ENCODE measurements at regions not wholly inside any gene's neighbourhood (a gene's known extent, or its start where the extent isn't known, plus 50 kb on each side); places are given as distances from the start of the nearest gene placed in this dataset.

GRCh38 chr1:188188317-188188716, 1359.6 kb downstream of the PLA2G4A start:
- no peak for ATAC-seq

GRCh38 chr1:188194916-188195315, 1366.2 kb downstream of the PLA2G4A start:
- ATAC-seq (no peak), DNase-seq (no peak)

More at GRCh38 chr1:188188317-188188716, 1359.6 kb downstream of the PLA2G4A start:
- DNase-seq = no peak

GRCh38 chr1:188218289-188218688, 1389.5 kb downstream of the PLA2G4A start:
- DNase-seq (no peak), ATAC-seq (no peak)

GRCh38 chr1:188220051-188220450, 1391.3 kb downstream of the PLA2G4A start:
- ATAC-seq (no peak), DNase-seq (no peak)

- DNase-seq (no peak), ATAC-seq (no peak)
These were observed 1395.5 kb downstream of the PLA2G4A start for GRCh38 chr1:188224263-188224662.

- DNase-seq = no peak
- ATAC-seq = no peak
These were observed 1397.2 kb downstream of the PLA2G4A start for GRCh38 chr1:188225975-188226374.

- DNase-seq (no peak), ATAC-seq (no peak)
These were observed 1399.9 kb downstream of the PLA2G4A start for GRCh38 chr1:188228623-188229022.

GRCh38 chr1:188237573-188238348, 1409.0 kb downstream of the PLA2G4A start:
- ATAC-seq = no peak
- no peak for DNase-seq

- ATAC-seq (no peak), DNase-seq (no peak)
These were observed 1412.1 kb downstream of the PLA2G4A start for GRCh38 chr1:188240772-188241406.

- ATAC-seq (no peak), DNase-seq (no peak)
These were observed 1412.9 kb downstream of the PLA2G4A start for GRCh38 chr1:188241629-188242028.

- ATAC-seq = no peak
- no peak for DNase-seq
These were observed 1414.7 kb downstream of the PLA2G4A start for GRCh38 chr1:188243456-188243855.

- no peak for DNase-seq
- no peak for ATAC-seq
These were observed 1415.9 kb downstream of the PLA2G4A start for GRCh38 chr1:188244681-188245080.

- ATAC-seq (no peak), DNase-seq (no peak)
These were observed 1418.5 kb downstream of the PLA2G4A start for GRCh38 chr1:188247255-188247654.

GRCh38 chr1:188249811-188250210, 1421.1 kb downstream of the PLA2G4A start:
- DNase-seq (no peak), ATAC-seq (no peak)

GRCh38 chr1:188251036-188251435, 1422.3 kb downstream of the PLA2G4A start:
- ATAC-seq = no peak
- no peak for DNase-seq

- DNase-seq (no peak), ATAC-seq (no peak)
These were observed 1433.1 kb downstream of the PLA2G4A start for GRCh38 chr1:188261849-188262248.

GRCh38 chr1:188269956-188270355, 1441.2 kb downstream of the PLA2G4A start:
- ATAC-seq (no peak), DNase-seq (no peak)

GRCh38 chr1:188270497-188270896, 1441.7 kb downstream of the PLA2G4A start:
- DNase-seq = no peak
- ATAC-seq = no peak

GRCh38 chr1:188277771-188278170, 1449.0 kb downstream of the PLA2G4A start:
- ATAC-seq (no peak), DNase-seq (no peak)

GRCh38 chr1:188281921-188282320, 1453.2 kb downstream of the PLA2G4A start:
- ATAC-seq (no peak), DNase-seq (no peak)

GRCh38 chr1:188295157-188295556, 1466.4 kb downstream of the PLA2G4A start:
- DNase-seq (no peak), ATAC-seq (no peak)

- DNase-seq (no peak), ATAC-seq (no peak)
These were observed 1474.0 kb downstream of the PLA2G4A start for GRCh38 chr1:188302746-188303145.

- ATAC-seq (no peak), DNase-seq (no peak)
These were observed 1485.9 kb downstream of the PLA2G4A start for GRCh38 chr1:188314557-188315137.
